Natural killer cell (primary cell): ENCODE measurements at regions not wholly inside any gene's neighbourhood (a gene's known extent, or its start where the extent isn't known, plus 50 kb on each side); places are given as distances from the start of the nearest gene placed in this dataset.

Source experiments
- ATAC-seq, 3 donors: fragments of 150-1000 bp in 2 of 3; fragments of 200-7000 bp in 1 of 3; cut with Tn5 transposase; 1 replicate in 1 of 3; 2 replicates in 2 of 3; pipeline ENCODE4 v1.10.0; 2021; ENCODE audit warnings: mild to moderate bottlenecking in 2 of 3, moderate library complexity in 2 of 3
- DNase-seq, 2 donors: peaks; one replicate each; pipeline versions ENCODE4 v3.0.0 to v3.0.0-alpha.2; 2013 to 2021; ENCODE audit warnings: mixed read lengths in 1 of 2
- H3K27ac ChIP-seq: one replicate; pipeline ENCODE4 v1.5.1; 2013; ENCODE audit warnings: mild to moderate bottlenecking, low read length
- H3K27me3 ChIP-seq: one replicate; pipeline ENCODE4 v1.6.1; 2013; ENCODE audit warnings: low read length; ENCODE audit not compliant: control insufficient read depth, insufficient read depth
- H3K36me3 ChIP-seq: one replicate; pipeline ENCODE4 v1.6.1; 2013; ENCODE audit warnings: low read length; ENCODE audit not compliant: control insufficient read depth, insufficient read depth
- H3K4me1 ChIP-seq: one replicate; pipeline ENCODE4 v1.6.1; 2013; ENCODE audit warnings: low read length; ENCODE audit not compliant: control insufficient read depth, insufficient read depth
- H3K4me3 ChIP-seq: one replicate; pipeline ENCODE4 v1.5.1; 2013; ENCODE audit warnings: low read length
- H3K9me3 ChIP-seq: one replicate; pipeline ENCODE4 v1.6.1; 2013; ENCODE audit warnings: low read length; ENCODE audit not compliant: control insufficient read depth, insufficient read depth
- H3K27ac Mint-ChIP-seq, 2 donors: one replicate each; pipeline ENCODE4 v1.8.0; 2022; ENCODE audit warnings: mild to moderate bottlenecking in 2 of 2, mixed read lengths in 2 of 2, moderate library complexity in 1 of 2
- H3K27me3 Mint-ChIP-seq, 2 donors: one replicate each; pipeline ENCODE4 v1.8.0; 2022; ENCODE audit warnings: low read depth in 2 of 2, mixed read lengths in 2 of 2
- H3K36me3 Mint-ChIP-seq: one replicate; pipeline ENCODE4 v1.8.0; 2022; ENCODE audit warnings: mixed read lengths
- H3K4me1 Mint-ChIP-seq, 2 donors: one replicate each; pipeline ENCODE4 v1.8.0; 2022; ENCODE audit warnings: mixed read lengths in 2 of 2
- H3K4me3 Mint-ChIP-seq: one replicate; pipeline ENCODE4 v1.8.0; 2022; ENCODE audit warnings: mild to moderate bottlenecking, moderate library complexity, mixed read lengths
- H3K9me3 Mint-ChIP-seq, 2 donors: one replicate each; pipeline ENCODE4 v1.8.0; 2022; ENCODE audit warnings: mixed read lengths in 2 of 2
- CTCF ChIP-seq: fragments of 200-600 bp; IDR thresholded peaks from one replicate; pipeline ENCODE4 v1.8.0; 2022; ENCODE audit warnings: antibody characterized with exemption
- WGBS: methylation state at CpG from one replicate; pipeline ENCODE4 v1.1.7; 2013; ENCODE audit warnings: missing lambda C conversion rate; ENCODE audit not compliant: insufficient coverage; 5-methylcytosine and 5-hydroxymethylcytosine counted together
- intact Hi-C: fragments of 100-400 bp; cut with micrococcal nuclease; formaldehyde crosslinking; loops from one replicate; pipeline ENCODE4 v1.14.2; 2022

GRCh38 chr11:38300570-38300969, 1702.5 kb upstream of the RAG2 start:
- Histone ChIP-seq H3K27ac (no peak overlapping the region), H3K4me1 (no peaks in the 10 kb centered on the region), H3K36me3 (no peaks in the 10 kb centered on the region), H3K4me3 (no peak overlapping the region), H3K9me3 (peaks cover 5% of the 10 kb centered on the region), H3K27me3 (no peaks in the 10 kb centered on the region)
- no peak for TF ChIP-seq CTCF
- WGBS: 100% methylated on average over 1 of the region's 2 CpGs
- Mint-ChIP-seq H3K4me3 (no peak overlapping the region), H3K9me3 (peaks cover under 1 to 3% of the 10 kb centered on the region in 2 donors), H3K36me3 (no peaks in the 10 kb centered on the region), H3K4me1 (no peaks in the 10 kb centered on the region), H3K27me3 (no peaks in the 10 kb centered on the region), H3K27ac (no peak overlapping the region)
- no peak for DNase-seq
- no peak for ATAC-seq
- intact Hi-C loops: no loop called here

- WGBS: 97% methylated on average over 27 of the region's 33 CpGs
- no peak overlapping the region for H3K4me3 ChIP-seq
- TF ChIP-seq CTCF: no peak
- H3K36me3 Mint-ChIP-seq: no peaks in the 10 kb centered on the region
- intact Hi-C loops: no loop called here
- H3K9me3 Mint-ChIP-seq: peaks cover 0 to 3% of the 10 kb centered on the region in 2 donors
- H3K27me3 ChIP-seq: no peaks in the 10 kb centered on the region
- DNase-seq: no peak
- peaks cover 6% of the 10 kb centered on the region for H3K9me3 ChIP-seq
- H3K4me1 ChIP-seq: no peaks in the 10 kb centered on the region
- no peak for ATAC-seq
- no peaks in the 10 kb centered on the region for H3K27me3 Mint-ChIP-seq
- H3K27ac ChIP-seq: no peak overlapping the region
- no peaks in the 10 kb centered on the region for H3K4me1 Mint-ChIP-seq
- H3K36me3 ChIP-seq: no peaks in the 10 kb centered on the region
- H3K4me3 Mint-ChIP-seq: no peak overlapping the region
- H3K27ac Mint-ChIP-seq: no peak overlapping the region
Measured at GRCh38 chr11:38296211-38296776, 1698.3 kb upstream of the RAG2 start.

GRCh38 chr11:38282718-38283117, 1684.7 kb upstream of the RAG2 start:
- H3K27me3 ChIP-seq: no peaks in the 10 kb centered on the region
- intact Hi-C loops: no loop called here
- no peak overlapping the region for H3K4me3 Mint-ChIP-seq
- H3K9me3 ChIP-seq: no peaks in the 10 kb centered on the region
- H3K36me3 ChIP-seq: no peaks in the 10 kb centered on the region
- H3K36me3 Mint-ChIP-seq: no peaks in the 10 kb centered on the region
- no peaks in the 10 kb centered on the region for H3K27me3 Mint-ChIP-seq
- DNase-seq (no peak), ATAC-seq (no peak)
- H3K27ac Mint-ChIP-seq: no peak overlapping the region
- H3K4me3 ChIP-seq: no peak overlapping the region
- H3K27ac ChIP-seq: no peak overlapping the region
- H3K4me1 ChIP-seq: no peaks in the 10 kb centered on the region
- 96% methylated on average over 3 of the region's 4 CpGs for WGBS
- no peaks in the 10 kb centered on the region for H3K4me1 Mint-ChIP-seq
- H3K9me3 Mint-ChIP-seq: peaks cover 0 to 4% of the 10 kb centered on the region in 2 donors
- TF ChIP-seq CTCF: no peak

- Histone ChIP-seq H3K27ac (no peak overlapping the region), H3K9me3 (no peaks in the 10 kb centered on the region), H3K4me3 (no peak overlapping the region), H3K36me3 (no peaks in the 10 kb centered on the region), H3K4me1 (no peaks in the 10 kb centered on the region), H3K27me3 (no peaks in the 10 kb centered on the region)
- Mint-ChIP-seq H3K27ac (no peak overlapping the region), H3K36me3 (no peaks in the 10 kb centered on the region), H3K27me3 (no peaks in the 10 kb centered on the region), H3K4me3 (no peak overlapping the region), H3K4me1 (no peaks in the 10 kb centered on the region), H3K9me3 (peaks cover 0 to 4% of the 10 kb centered on the region in 2 donors)
- 96% methylated on average over 43 of the region's 45 CpGs for WGBS
- DNase-seq (no peak), ATAC-seq (peak in 1 of 3 donors; percentile 5)
- intact Hi-C loops: no loop called here
- no peak for TF ChIP-seq CTCF
Measured at GRCh38 chr11:38278457-38279141, 1680.6 kb upstream of the RAG2 start.
